GM12872 (cell line): ENCODE measurements at regions not wholly inside any gene's neighbourhood (a gene's known extent, or its start where the extent isn't known, plus 50 kb on each side); places are given as distances from the start of the nearest gene placed in this dataset.

Experiments
- TF ChIP-seq, protein P1 (sequence below): IDR thresholded peaks from 3 replicates; pipeline ENCODE4 v1.5.1; 2011; ENCODE audit warnings: low read depth, mild to moderate bottlenecking, low read length, moderate library complexity; ENCODE audit not compliant: insufficient read depth

GRCh38 chr7:155955367-155955635, 143.0 kb upstream of the SHH start:
- TF ChIP-seq, protein P1, sequence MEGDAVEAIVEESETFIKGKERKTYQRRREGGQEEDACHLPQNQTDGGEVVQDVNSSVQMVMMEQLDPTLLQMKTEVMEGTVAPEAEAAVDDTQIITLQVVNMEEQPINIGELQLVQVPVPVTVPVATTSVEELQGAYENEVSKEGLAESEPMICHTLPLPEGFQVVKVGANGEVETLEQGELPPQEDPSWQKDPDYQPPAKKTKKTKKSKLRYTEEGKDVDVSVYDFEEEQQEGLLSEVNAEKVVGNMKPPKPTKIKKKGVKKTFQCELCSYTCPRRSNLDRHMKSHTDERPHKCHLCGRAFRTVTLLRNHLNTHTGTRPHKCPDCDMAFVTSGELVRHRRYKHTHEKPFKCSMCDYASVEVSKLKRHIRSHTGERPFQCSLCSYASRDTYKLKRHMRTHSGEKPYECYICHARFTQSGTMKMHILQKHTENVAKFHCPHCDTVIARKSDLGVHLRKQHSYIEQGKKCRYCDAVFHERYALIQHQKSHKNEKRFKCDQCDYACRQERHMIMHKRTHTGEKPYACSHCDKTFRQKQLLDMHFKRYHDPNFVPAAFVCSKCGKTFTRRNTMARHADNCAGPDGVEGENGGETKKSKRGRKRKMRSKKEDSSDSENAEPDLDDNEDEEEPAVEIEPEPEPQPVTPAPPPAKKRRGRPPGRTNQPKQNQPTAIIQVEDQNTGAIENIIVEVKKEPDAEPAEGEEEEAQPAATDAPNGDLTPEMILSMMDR, result no peak

GRCh38 chr7:155954550-155955366, 142.5 kb upstream of the SHH start:
- TF ChIP-seq, protein P1, result no peak

GRCh38 chr7:155953781-155954549, 141.7 kb upstream of the SHH start:
- TF ChIP-seq, protein P1, result no peak

- TF ChIP-seq, protein P1, result no peak
These were observed 141.2 kb upstream of the SHH start for GRCh38 chr7:155953501-155953778.

DNA sequence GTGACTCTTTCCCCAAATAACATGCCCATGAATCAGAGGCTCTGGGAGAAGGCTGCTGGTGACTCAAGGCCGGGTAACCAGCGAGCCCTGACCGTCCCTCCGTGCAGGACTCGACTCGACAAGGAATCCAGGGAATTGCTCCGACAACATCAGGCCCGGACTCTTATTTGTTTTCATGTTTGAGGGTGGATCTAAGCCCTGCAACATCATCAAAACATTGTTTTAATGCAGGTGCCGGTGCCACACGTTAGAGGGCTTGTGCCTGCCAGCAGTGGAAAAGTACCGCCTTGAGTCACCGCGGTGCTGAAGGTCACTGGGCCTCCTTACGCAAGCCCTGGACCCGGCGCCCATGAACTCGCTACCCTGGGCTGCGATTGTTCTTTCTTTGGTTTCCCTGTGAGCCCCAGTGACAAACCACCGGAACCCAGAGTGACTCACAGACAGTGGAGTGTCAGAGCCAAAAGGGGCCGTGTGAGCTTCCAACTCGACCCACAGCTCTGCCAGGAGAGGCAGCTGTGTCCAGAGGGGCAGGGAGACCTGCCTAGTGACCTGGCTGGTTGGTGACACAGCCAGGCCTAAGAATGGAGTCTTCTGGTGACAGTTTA, 139.4 kb upstream of the SHH start:
- TF ChIP-seq, protein P1, result no peak

- TF ChIP-seq, protein P1, result no peak
These were observed 138.8 kb upstream of the SHH start for GRCh38 chr7:155950898-155951553.

- TF ChIP-seq, protein P1, result no peak
These were observed 136.6 kb upstream of the SHH start for GRCh38 chr7:155948845-155949244.
